Fibroblast of skin of right biceps (primary cell): ENCODE measurements at regions not wholly inside any gene's neighbourhood (a gene's known extent, or its start where the extent isn't known, plus 50 kb on each side); places are given as distances from the start of the nearest gene placed in this dataset.
A peak's percentile ranks its signal among the peaks of the same experiment; 100 is the strongest.

Experiments used
- DNase-seq: peaks from one replicate; pipeline ENCODE4 v3.0.0-alpha.2; 2013

GRCh38 chr1:55514571-55514970 is 299.4 kb upstream of the USP24 start:
- DNase-seq: peak; percentile 18

- no peak for DNase-seq
Observed at GRCh38 chr1:55512466-55512865, 297.3 kb upstream of the USP24 start.

GRCh38 chr1:55507578-55507931 is 292.4 kb upstream of the USP24 start:
- DNase-seq: no peak

- peak; percentile 75 for DNase-seq
Observed at GRCh38 chr1:55506740-55507577, 291.8 kb upstream of the USP24 start.

GRCh38 chr1:55505326-55505725 is 290.2 kb upstream of the USP24 start:
- DNase-seq: no peak

GRCh38 chr1:55504306-55504731 is 289.2 kb upstream of the USP24 start:
- DNase-seq: no peak

GRCh38 chr1:55503663-55504305 is 288.6 kb upstream of the USP24 start:
- DNase-seq: no peak

- DNase-seq: peak; percentile 49
Observed at GRCh38 chr1:55500601-55501000, 285.4 kb upstream of the USP24 start.

- DNase-seq: peak; percentile 90
Observed at GRCh38 chr1:55490547-55490946, 275.4 kb upstream of the USP24 start.

- DNase-seq: peak; percentile 66
Observed at GRCh38 chr1:55484173-55484572, 269.0 kb upstream of the USP24 start.

GRCh38 chr1:55483523-55483922 is 268.4 kb upstream of the USP24 start:
- no peak for DNase-seq

GRCh38 chr1:55481634-55482033 is 266.5 kb upstream of the USP24 start:
- DNase-seq: peak; percentile 26

- DNase-seq: no peak
Observed at GRCh38 chr1:55480029-55480795, 265.0 kb upstream of the USP24 start.

GRCh38 chr1:55478742-55479141 is 263.6 kb upstream of the USP24 start:
- peak; percentile 58 for DNase-seq

- DNase-seq: no peak
Observed at GRCh38 chr1:55477953-55478352, 262.8 kb upstream of the USP24 start.

- DNase-seq: peak; percentile 42
Observed at GRCh38 chr1:55476445-55477015, 261.4 kb upstream of the USP24 start.

- DNase-seq: peak; percentile 56
Observed at GRCh38 chr1:55474168-55474786, 259.1 kb upstream of the USP24 start.

GRCh38 chr1:55473661-55474060 is 258.5 kb upstream of the USP24 start:
- no peak for DNase-seq

- peak; percentile 55 for DNase-seq
Observed at GRCh38 chr1:55472784-55473183, 257.6 kb upstream of the USP24 start.

- no peak for DNase-seq
Observed at GRCh38 chr1:55472115-55472514, 257.0 kb upstream of the USP24 start.

- no peak for DNase-seq
Observed at GRCh38 chr1:55468142-55468795, 253.1 kb upstream of the USP24 start.

GRCh38 chr1:55466921-55467320 is 251.8 kb upstream of the USP24 start:
- no peak for DNase-seq
